HG03139 (cell line): ENCODE measurements at regions not wholly inside any gene's neighbourhood (a gene's known extent, or its start where the extent isn't known, plus 50 kb on each side); places are given as distances from the start of the nearest gene placed in this dataset.

Experiments used
- ATAC-seq: cut with Tn5 transposase; IDR thresholded peaks from one replicate; pipeline ENCODE4 v1.9.1; 2021; ENCODE audit not compliant: unreplicated experiment

DNA sequence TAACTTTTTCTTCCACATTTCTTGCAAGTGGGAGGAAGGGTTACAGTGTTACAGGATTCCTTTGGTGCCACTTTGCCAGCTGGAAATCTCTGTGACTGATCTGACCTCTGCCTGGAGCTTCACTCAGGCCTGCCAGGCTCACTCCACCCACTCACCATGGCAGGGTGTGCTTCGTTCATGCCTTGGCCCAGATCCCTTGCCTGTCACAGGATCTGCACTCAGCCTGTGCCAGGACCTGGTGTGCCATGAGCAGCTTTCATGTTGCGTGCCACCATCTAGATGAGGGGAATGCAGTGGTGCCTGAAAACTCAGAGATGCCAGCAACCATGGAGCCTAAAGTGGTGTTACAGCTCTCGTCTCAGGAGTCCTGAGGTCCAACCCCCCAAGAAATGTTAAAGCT, 2596.4 kb downstream of the PCDH7 start:
- ATAC-seq = no peak

DNA sequence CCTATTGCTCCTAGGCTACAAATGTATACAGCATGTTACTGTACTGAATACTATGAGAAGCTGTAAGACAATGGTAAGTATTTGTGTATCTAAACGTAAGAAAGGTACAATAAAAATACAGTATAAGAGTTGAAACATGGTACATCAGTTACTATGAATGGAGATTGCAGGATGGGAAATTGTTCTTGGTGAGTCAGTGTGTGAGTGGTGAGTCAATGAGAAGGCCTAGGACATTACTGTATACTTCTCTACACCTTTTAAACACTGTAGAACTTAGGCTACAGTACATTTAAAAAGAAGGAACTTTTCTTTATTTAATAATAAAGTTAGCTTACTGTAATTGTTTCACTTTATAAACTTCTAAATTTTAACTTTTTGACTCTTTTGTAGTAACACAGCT, 2603.2 kb downstream of the PCDH7 start:
- no peak for ATAC-seq

DNA sequence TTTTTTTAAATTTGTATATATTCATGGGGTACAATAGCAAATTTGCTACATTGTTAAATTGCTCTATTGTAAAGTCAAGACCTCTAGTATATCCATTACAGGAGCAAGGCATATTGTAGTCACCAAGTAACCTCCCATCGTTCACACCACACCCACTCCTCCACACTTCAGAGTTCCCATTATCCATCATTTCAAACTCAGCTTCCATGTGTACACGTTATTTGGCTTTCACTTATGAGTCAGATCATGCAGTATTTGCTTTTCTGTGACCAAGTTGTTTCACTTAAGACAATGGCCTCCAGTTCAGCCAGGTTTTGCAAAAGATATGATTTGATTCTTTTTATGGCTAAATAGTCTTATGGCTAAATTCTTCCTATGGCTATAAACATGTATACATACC, 2614.2 kb downstream of the PCDH7 start:
- no peak for ATAC-seq

DNA sequence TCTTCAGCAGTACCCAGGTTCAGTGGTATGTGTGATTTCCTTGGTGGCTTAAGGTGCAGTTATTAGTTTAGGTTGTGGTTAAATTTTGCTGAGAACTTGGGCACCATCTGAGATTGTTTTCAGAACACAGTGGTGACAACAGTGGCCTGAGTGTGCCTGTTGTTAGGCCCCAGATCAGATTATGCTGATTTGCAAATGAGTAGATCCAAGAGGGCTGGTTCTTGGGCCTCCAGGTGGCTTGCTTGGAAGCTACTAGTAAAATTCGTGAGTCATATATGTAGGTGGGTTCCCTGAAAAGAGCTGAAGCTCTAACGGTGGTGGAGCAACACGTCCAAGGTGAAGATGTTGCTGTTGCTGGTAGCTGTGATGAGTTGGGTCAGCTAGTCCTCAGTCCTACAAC, 2619.6 kb downstream of the PCDH7 start:
- no peak for ATAC-seq

DNA sequence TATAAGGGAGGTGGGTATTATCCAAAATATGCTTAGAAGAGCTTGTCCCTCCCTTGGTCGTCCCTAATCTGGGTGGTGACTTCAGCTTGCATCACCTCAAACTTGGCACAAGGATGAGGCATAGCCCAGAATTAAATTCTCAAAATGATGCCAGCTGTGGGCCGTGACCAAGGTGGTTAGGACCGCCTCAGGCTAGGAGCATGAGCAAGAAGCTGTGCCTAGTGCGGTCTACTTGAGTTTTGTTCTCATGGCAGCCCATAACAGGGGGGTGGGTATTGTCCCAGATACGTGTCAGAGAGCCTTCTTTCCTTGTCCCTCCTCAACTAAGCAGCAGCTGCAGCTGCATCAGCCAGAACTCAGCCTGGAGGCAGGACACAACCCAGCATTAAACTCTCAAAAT, 2620.0 kb downstream of the PCDH7 start:
- no peak for ATAC-seq

DNA sequence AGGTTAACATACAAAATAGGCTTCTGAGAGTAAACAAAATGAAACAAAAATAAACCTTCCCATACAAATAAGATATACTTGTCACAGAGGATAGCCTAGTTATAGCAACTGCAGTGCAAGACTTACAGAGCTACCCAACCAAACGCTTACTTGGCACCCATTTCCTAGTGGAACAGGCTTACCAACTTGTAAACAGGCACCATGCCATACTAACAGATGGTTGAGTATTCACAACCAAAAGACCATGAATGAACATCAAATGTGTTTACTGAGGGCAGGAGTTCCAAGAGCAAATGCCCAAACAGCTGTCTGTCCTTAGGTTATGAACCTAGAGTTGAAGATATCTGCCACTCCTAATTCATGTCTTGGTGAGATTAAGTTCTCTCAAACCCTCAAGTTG, 2629.2 kb downstream of the PCDH7 start:
- ATAC-seq = no peak

DNA sequence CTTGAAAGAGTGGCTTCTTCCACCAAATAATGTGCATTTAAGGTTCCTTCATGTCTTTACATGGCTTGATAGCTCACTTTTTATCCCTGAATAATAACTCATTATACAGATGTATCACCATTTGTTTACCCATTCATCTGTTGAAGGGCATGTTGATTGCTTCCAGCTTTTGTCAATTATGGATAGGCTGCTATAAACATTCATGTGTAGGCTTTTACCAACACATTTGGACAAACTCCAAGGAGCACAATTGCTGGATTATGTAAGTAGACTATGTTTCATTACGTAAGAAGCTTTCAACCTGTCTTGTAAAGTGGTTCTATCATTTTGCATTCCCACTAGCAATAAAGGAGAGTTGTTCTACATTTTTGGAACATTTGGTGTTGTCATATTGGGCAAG, 2637.0 kb downstream of the PCDH7 start:
- no peak for ATAC-seq

DNA sequence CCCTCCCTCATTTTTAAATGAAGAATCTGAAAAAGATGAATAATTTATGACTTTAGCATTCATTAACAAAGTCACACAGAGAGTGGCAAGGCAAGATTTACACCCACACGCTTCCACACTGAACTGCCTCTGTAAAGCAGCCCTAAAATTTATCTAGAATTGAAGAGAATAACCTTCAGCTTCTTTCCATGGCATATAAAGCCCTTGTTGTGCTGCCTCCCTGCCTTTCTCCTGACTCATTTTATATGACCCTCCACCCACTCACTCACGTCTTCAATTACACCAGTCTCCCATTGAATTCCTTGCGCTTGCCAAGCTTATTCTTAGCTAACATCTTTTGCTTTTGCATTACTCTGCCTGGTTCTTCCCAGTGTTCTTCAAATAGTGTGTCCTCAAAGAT, 2649.3 kb downstream of the PCDH7 start:
- ATAC-seq = no peak

DNA sequence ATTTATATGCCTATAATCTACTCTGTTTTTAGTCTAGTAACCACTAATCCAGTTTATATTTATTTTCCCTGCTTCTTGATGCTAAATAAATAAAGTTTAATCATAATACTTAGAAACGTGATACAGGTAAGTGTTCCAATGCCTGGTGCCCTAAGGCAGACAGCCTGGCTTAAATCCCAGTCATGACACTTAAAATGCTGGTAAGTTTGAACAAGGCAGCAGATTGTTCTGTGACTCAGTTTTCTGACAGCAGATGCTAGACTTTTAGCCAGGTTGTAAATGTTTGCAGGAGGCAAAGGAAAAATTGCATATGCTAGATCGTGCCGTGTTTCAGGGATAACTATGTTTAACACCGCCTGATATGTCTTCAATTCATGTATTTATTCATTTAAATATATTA, 2661.6 kb downstream of the PCDH7 start:
- ATAC-seq = no peak

DNA sequence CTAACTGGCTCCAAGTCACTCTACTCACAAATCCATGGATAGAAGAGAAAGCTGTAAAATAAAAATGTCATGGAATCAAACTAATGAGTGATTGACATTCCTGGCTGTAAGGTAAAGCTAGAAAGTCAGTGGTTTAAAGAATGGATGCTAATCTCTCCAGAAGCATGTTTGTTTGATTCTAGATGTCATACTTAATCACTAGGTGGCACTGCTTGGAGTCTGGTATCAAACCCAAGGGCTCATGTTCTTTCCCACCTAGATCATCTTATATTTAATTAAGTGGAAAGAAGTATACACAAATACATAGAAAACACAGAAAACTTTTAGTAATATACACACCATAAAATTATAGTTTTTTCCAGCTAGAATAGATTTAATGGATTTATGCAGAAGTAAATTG, 2666.6 kb downstream of the PCDH7 start:
- ATAC-seq = no peak

DNA sequence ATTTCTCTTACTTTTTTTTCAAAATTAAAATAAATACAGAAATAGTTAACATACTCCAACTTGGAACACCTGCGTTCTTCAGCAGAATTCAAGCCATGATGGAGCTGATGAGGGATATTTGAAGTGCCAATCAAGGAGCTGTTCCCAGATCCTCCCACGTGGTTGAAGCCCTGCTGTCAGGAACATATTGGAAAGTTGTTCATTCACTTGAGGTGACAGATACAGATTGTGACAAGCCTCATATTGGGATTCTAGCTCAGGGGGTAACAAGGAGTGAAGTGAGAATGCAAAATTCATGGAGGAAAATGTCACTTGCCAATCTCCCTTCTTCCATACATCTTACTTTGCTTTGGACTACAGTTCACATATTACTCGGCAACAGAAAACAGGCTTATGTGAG, 2670.8 kb downstream of the PCDH7 start:
- ATAC-seq = no peak

DNA sequence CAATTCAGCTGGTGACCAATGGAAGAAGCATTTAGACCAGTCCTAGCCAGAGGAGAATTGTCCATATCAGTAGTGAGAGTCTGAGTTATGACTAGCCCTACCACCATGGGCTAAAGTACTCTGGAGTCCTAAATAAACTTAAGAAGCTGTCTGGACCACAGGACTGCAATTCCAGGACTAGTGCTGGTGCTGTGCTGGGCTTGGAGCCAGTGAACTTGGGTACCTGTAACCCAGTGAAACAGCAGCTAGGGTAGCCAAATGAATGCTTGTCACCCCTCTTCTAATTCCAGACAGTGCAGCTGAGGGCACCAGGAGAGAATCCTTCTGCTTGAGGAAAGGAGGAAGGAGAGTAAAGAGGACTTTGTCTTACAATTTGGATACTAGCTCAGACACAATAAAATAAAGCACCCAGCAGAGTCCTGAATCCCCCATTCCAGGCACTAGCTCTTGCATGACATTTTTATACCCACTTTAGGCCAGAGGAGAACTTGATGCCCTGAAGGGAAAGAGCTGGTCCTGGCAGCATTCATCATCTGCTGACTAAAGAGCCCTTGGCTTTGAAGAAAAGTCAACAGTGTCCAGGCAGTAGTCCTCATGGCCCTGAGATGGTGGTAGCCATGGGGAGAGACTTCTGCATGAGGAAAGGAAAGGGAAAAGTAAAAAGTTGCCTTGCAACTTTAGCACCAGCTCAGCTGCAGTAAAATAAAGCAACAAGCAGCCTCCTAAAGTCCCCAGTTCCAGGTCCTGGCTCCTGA, 2675.7 kb downstream of the PCDH7 start:
- ATAC-seq = no peak

DNA sequence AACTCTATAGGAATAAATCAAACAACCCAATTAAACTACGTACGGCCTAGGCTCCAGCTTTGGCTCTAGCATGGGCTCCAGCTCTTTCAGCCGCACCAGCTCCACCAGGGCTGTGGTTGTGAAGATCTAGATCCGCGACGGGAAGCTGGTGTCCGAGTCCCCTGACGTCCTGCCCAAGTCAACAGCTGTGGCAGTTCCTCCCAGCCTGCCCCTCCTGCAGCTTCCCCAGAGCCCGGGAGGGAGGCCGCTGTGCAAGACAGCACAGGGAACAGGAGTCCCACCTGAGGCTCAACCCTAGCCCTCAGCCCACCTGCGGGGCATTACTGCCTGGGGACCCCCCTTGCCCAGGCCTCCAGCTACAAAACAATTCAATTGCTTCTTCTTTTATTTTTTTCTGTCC, 2680.3 kb downstream of the PCDH7 start:
- no peak for ATAC-seq

DNA sequence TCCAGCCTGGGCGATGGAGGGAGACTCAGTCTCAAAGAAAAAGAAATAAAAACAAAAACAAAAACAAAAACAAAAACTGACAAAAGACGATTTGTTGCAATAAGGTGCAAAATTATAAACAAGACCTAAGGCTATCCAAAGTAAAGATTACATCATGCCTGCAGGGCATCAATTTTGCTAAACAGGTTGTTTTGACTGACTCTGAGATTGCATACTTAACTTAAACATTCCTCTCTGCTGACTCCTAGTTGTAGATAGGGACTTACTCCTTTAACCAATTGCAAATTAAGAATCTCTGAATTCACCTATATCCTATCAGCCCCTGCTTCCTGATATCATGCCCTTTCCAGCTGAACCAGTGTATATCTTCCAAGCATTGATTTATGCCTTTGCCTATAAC, 2687.3 kb downstream of the PCDH7 start:
- ATAC-seq = no peak

DNA sequence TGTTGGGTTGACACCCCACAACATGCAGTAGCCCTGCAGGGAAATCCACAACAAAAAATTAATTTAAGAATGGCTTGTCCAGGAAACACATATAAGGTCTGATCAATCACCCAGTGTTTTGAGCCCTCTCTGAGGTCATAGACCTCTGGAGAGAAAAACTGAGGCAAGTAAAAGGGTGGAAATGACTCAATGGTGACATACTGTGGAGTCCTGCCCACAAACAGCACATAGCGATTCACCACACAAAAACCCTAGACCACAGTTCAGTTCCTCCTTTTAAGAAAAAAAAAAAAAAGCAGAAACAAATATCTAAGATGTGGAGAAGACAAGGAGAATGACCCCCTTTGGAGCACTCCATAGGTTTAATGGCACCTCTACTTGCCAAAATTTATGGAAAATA, 2691.0 kb downstream of the PCDH7 start:
- ATAC-seq = no peak

DNA sequence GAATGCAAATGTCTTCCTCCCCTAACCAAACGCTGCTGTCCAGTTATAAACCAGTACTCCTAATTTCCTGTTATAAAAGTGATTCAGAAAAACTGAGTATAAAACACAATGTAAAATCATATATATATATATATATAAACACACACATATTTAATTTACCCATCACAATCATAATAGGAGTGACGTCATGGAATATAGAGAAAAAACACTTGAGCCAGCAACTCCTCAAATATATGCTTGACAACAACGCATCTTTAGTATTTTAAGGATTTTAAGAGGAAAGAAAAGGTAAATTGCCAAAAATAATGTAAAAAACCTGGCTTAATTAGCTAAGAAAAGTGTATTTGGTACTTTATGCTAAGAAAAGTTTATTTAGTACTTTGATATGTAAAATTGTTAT, 2701.7 kb downstream of the PCDH7 start:
- no peak for ATAC-seq

DNA sequence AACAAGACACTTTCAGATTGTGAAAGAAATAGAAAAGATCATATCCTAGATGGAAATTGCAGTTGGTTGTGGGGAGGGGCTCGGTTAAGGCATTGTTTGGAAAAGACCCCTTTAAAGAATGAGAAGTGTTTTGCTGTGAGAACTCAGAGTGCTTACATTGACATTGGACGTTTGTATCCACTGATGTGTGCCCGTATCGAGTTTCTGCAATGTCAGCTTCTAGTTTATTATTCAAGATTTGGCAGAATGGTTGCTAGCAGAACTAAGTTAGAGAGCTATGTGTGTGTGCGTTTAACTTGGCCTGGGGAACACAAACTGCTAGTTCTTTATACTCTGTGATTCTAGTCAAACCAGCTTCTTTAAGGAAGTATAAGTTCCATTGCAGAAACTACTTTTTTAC, 2702.5 kb downstream of the PCDH7 start:
- no peak for ATAC-seq

DNA sequence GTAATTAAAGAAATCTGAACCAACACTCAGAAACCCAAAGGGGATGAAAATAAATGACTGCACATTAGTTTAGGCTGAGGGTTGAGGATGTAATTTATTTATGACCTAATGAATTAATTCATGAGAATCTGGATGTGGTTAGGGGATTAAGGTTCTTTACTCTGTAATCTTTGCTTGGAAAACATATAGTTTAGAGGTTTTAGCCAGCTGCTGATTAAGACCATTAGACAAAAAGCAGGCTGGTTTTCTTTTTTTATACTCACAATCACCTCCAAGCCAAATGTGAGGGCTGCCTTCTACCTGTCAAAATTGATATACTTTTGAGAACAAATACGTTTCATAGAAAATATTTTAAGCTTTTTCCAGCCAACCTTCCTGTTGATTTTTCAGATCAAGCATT, 2705.8 kb downstream of the PCDH7 start:
- ATAC-seq = no peak

DNA sequence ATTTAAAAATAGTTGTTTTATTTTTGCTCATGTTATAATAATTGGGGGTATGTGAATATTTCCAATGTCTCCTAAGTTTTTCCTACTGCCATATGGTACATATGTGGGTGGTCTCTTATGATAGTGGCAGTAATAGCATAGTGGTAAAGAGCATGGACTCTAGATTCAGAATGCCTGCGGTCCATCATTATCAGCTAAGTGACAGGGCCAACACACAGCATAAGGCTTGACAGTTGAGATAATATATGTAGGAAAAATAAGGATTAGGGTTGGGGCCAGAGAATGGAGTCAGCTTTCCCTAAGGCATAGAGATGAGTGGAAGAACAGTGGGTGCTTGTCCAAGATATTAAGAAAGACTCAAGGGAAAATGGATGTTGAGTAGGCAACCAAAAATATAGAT, 2707.5 kb downstream of the PCDH7 start:
- ATAC-seq = no peak

DNA sequence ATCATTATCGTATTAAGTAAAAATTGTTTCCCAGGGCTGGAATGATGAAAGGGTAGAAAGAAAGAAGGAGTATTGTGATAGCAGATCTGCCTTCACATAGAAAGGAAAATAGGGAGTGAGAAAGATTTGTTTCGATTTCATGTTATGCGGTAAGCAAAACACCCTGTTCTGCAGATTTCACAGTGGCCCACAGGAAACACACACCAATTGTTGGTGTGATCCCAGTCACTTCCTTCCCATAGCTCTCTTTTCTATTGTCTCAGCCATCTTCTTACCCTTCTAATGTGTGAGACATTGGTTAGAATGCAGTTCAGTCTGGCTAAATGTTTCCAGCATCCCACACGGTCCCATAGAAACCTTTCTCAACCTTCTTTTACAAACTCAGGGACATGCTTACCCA, 2709.8 kb downstream of the PCDH7 start:
- no peak for ATAC-seq

DNA sequence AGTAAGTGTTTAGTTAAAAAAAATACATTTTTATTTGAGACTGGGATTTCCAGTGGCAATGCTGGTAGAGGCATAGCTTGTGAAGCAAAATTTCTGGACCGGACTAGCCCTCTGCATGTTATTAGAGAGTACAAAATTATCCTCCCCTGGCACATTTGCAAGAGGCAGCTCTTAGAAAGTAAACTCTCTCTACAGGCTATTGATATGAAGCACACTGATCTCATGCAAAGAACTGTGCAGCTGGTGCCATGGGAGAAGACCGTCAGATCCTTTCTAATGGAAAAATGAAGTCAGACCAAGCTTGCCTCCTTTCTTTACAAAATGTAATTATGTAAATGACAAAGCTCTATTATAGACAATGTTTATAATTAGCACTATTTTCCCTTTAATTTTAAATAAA, 2717.2 kb downstream of the PCDH7 start:
- ATAC-seq = no peak

DNA sequence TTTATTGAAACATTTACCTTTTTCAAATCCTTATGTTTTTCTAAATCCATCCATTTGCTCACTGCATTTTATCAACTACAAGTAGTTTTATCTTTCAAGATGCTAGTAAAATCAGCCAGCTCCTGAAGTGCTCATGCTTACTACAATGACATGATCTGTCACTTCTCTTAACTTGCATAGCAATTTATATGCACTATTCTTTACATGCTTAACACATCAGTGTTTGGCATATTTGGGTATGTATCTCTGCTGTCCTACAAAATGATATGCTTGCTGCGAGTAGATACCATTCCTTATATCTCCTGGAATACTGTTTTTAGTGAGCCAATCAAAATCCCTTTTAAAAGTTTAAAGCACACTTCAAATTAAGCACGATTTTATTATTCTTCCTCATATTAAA, 2726.8 kb downstream of the PCDH7 start:
- no peak for ATAC-seq

DNA sequence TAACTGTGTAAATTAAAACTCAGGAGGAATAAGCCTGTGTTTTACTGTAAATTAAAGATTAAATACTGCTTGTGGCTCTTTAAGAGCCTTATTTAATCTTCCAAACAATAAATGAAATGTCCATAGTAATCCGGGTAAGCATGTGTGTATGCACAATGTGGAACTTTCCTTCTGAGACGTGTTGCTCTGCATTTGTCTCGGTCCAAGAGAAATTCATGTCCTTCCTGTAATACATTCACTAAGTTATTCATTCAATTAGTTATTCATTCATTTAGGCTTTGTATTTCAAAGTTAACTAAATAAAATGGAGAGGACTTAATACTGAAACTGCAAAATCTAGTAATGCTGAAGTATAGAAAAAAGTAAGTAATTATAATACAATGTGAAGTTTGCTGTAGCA, 2728.8 kb downstream of the PCDH7 start:
- no peak for ATAC-seq

DNA sequence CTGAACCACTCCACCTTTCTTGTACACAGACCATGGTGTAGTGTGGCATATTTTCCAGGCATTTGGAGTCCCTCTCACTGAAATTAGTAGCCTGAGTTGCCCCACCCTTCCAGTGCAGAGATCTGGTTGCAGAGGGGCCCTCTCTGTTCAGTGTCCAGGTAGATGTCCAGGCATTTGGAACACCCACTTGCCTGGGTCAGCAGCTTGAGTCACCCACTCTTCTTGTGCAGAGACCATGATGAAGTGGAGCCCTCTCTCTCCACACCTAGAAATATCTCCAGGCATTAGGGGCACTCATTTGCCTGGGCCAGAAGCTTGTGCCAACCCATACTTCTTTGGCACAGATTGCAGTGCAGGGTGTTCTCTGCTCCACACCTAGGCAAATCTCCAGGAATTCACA, 2733.3 kb downstream of the PCDH7 start:
- no peak for ATAC-seq
